ENCODE measurements at regions not wholly inside any gene's neighbourhood (a gene's known extent, or its start where the extent isn't known, plus 50 kb on each side); places are given as distances from the start of the nearest gene placed in this dataset.
A peak's percentile ranks its signal among the peaks of the same experiment; 100 is the strongest.

DNA sequence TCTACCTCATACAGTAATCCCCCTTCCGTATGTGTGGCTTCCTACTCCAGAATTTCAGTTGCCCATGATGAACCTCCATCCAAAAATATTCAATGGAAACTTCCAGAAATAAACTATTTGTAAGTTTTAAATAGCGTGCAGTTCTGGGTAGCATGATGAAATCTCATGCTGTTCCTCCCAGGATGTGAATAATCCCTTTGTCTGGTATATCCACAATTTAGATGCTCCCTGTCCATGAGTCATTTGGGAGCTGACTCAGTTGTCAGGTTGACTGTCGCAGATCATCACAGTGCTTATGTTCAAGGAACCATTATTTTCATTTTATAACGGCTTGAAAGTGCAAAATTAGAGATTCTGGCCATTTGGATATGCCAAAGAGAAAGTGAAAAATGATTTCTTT, 290.1 kb upstream of the CDH9 start:
- peak overlapping the region; percentile 45; the same call in 1 of the 2 replicates for H3K9ac ChIP-seq
- 9% methylated on average over 4 of the region's 4 CpGs for WGBS (ENCODE audit: low lambda C conversion rate)

DNA sequence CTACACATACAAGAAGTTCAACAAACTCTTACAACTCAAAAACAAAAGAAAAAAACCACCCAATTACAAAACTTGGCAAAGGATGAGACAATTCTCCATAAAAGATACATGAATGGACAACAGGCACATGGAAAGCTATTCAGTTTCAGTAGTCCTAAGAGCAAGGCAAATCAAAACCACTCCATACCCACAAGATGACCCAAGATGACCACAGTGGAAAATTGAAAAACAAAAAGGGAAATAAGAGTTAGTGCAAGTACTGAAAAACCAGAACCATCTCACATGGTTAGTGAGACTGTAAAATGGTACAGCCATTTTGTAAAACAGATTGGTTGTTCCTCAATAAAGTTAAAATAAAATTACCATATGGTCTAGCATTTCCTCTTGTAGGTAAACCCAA, 287.1 kb upstream of the CDH9 start:
- Histone ChIP-seq H3K4me1 (ENCODE audit: control insufficient read depth in 1 of 2, insufficient read depth in 2 of 2, low read depth in 1 of 2, low read length in 1 of 2) (no peaks in the 10 kb centered on the region; a peak in 2 of 4 replicates), H3F3A (replicated peaks; ENCODE audit: insufficient read depth) (peaks cover 13% of the 10 kb centered on the region), H2AFZ (ENCODE audit: low read depth) (peak overlapping the region; percentile 54), H3K9ac (no peak overlapping the region), H3K4me3 (ENCODE audit: low read depth in 2 of 2, low read length in 1 of 2) (no peak overlapping the region), H3K9me3 (no peaks in the 10 kb centered on the region), H3K36me3 (replicated peaks in 1 of 2; ENCODE audit: control insufficient read depth in 1 of 2, insufficient read depth in 2 of 2, low read length in 1 of 2) (no peaks in the 10 kb centered on the region), H3K27ac (ENCODE audit: low read depth in 2 of 2, low read length in 1 of 2) (no peak overlapping the region), H3K27me3 (ENCODE audit: insufficient read depth) (no peaks in the 10 kb centered on the region), H4K20me1 (ENCODE audit: insufficient read depth) (no peaks in the 10 kb centered on the region), H3K4me2 (no peak overlapping the region), H3K9me2 (peaks cover 3% of the 10 kb centered on the region; the same call in 1 of the 2 replicates), H3K79me2 (ENCODE audit: insufficient read depth) (no peaks in the 10 kb centered on the region)
- ChIA-PET CTCF (interaction anchor here (2.4 kb wide), 1 partner anchor 11 kb away, joined by 5 read pairs; no protein-coding TSS in a partner anchor), POLR2A (no interaction called here)
- no peak for DNase-seq
- TF ChIP-seq TEAD4 (IDR thresholded peaks at IDR 0.05; ENCODE audit: borderline replicate concordance, insufficient read depth) (no peak), NRF1 (IDR thresholded peaks at IDR 0.05; ENCODE audit: low read depth, low read length) (no peak), YY1 (IDR thresholded peaks at IDR 0.05; ENCODE audit: low read depth) (no peak), MEF2A (IDR thresholded peaks at IDR 0.05; ENCODE audit: borderline replicate concordance, low read depth) (no peak), SMC3 (IDR thresholded peaks at IDR 0.05; ENCODE audit: low read depth, low read length) (no peak), ELF1 (IDR thresholded peaks at IDR 0.05) (no peak), POLR2AphosphoS5 (IDR thresholded peaks at IDR 0.05; ENCODE audit: low read depth, low read length) (no peak), EP300 (IDR thresholded peaks at IDR 0.05; ENCODE audit: borderline replicate concordance in 1 of 2, low read depth in 1 of 2, low read length in 1 of 2) (no peak)
- TF ChIP-seq, protein P1, sequence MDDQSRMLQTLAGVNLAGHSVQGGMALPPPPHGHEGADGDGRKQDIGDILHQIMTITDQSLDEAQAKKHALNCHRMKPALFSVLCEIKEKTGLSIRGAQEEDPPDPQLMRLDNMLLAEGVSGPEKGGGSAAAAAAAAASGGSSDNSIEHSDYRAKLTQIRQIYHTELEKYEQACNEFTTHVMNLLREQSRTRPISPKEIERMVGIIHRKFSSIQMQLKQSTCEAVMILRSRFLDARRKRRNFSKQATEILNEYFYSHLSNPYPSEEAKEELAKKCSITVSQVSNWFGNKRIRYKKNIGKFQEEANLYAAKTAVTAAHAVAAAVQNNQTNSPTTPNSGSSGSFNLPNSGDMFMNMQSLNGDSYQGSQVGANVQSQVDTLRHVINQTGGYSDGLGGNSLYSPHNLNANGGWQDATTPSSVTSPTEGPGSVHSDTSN (IDR thresholded peaks at IDR 0.05): no peak
- TF ChIP-seq, protein P2, sequence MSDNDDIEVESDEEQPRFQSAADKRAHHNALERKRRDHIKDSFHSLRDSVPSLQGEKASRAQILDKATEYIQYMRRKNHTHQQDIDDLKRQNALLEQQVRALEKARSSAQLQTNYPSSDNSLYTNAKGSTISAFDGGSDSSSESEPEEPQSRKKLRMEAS (IDR thresholded peaks at IDR 0.05; ENCODE audit: low read depth): no peak
- TF ChIP-seq, protein P3, sequence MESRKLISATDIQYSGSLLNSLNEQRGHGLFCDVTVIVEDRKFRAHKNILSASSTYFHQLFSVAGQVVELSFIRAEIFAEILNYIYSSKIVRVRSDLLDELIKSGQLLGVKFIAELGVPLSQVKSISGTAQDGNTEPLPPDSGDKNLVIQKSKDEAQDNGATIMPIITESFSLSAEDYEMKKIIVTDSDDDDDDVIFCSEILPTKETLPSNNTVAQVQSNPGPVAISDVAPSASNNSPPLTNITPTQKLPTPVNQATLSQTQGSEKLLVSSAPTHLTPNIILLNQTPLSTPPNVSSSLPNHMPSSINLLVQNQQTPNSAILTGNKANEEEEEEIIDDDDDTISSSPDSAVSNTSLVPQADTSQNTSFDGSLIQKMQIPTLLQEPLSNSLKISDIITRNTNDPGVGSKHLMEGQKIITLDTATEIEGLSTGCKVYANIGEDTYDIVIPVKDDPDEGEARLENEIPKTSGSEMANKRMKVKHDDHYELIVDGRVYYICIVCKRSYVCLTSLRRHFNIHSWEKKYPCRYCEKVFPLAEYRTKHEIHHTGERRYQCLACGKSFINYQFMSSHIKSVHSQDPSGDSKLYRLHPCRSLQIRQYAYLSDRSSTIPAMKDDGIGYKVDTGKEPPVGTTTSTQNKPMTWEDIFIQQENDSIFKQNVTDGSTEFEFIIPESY (IDR thresholded peaks at IDR 0.05; ENCODE audit: borderline replicate concordance, low read depth): no peak
- TF ChIP-seq, protein P4, sequence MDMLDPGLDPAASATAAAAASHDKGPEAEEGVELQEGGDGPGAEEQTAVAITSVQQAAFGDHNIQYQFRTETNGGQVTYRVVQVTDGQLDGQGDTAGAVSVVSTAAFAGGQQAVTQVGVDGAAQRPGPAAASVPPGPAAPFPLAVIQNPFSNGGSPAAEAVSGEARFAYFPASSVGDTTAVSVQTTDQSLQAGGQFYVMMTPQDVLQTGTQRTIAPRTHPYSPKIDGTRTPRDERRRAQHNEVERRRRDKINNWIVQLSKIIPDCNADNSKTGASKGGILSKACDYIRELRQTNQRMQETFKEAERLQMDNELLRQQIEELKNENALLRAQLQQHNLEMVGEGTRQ (IDR thresholded peaks at IDR 0.05; ENCODE audit: borderline replicate concordance, low read depth, low read length): no peak

More for the DNA sequence above, 290.1 kb upstream of the CDH9 start:
- Histone ChIP-seq H3K9me3 (no peaks in the 10 kb centered on the region), H2AFZ (ENCODE audit: low read depth) (peak overlapping the region; percentile 57), H3K9me2 (no peaks in the 10 kb centered on the region), H3F3A (replicated peaks; ENCODE audit: insufficient read depth) (peaks cover 19% of the 10 kb centered on the region), H3K27me3 (ENCODE audit: insufficient read depth) (no peaks in the 10 kb centered on the region), H3K4me3 (ENCODE audit: low read depth in 2 of 2, low read length in 1 of 2) (peak overlapping the region in 1 of 2 experiments; percentile 11; a peak in 1 of 4 replicates), H3K79me2 (ENCODE audit: insufficient read depth) (no peaks in the 10 kb centered on the region), H3K4me1 (ENCODE audit: control insufficient read depth in 1 of 2, insufficient read depth in 2 of 2, low read depth in 1 of 2, low read length in 1 of 2) (no peaks in the 10 kb centered on the region; a peak in 2 of 4 replicates), H3K4me2 (peak overlapping the region; percentile 41), H4K20me1 (ENCODE audit: insufficient read depth) (no peaks in the 10 kb centered on the region), H3K36me3 (replicated peaks in 1 of 2; ENCODE audit: control insufficient read depth in 1 of 2, insufficient read depth in 2 of 2, low read length in 1 of 2) (no peaks in the 10 kb centered on the region), H3K27ac (ENCODE audit: low read depth in 2 of 2, low read length in 1 of 2) (peak overlapping the region in 1 of 2 experiments; percentile 91; a peak in 2 of 4 replicates)
- ChIA-PET POLR2A (no interaction called here), CTCF (no interaction called here)
- TF ChIP-seq, protein P2 (IDR thresholded peaks at IDR 0.05; ENCODE audit: low read depth): peak; percentile 69; the same call in 1 of the 2 replicates
- TF ChIP-seq JUND (IDR thresholded peaks at IDR 0.05): peak; percentile 90
- TF ChIP-seq EP300 (IDR thresholded peaks at IDR 0.05; ENCODE audit: borderline replicate concordance in 1 of 2, low read depth in 1 of 2, low read length in 1 of 2): peak in 1 of 2 experiments; percentile 51; a peak in 1 of 4 replicates
- peak; percentile 93 for TF ChIP-seq FOSL2 (IDR thresholded peaks at IDR 0.05; ENCODE audit: borderline replicate concordance, low read depth)
- peak; percentile 65 for TF ChIP-seq TCF12 (IDR thresholded peaks at IDR 0.05)
- TF ChIP-seq, protein P1 (IDR thresholded peaks at IDR 0.05): peak; percentile 77
- TF ChIP-seq SIN3A (IDR thresholded peaks at IDR 0.05; ENCODE audit: borderline replicate concordance, low read depth, low read length): no peak
- TF ChIP-seq, protein P5, sequence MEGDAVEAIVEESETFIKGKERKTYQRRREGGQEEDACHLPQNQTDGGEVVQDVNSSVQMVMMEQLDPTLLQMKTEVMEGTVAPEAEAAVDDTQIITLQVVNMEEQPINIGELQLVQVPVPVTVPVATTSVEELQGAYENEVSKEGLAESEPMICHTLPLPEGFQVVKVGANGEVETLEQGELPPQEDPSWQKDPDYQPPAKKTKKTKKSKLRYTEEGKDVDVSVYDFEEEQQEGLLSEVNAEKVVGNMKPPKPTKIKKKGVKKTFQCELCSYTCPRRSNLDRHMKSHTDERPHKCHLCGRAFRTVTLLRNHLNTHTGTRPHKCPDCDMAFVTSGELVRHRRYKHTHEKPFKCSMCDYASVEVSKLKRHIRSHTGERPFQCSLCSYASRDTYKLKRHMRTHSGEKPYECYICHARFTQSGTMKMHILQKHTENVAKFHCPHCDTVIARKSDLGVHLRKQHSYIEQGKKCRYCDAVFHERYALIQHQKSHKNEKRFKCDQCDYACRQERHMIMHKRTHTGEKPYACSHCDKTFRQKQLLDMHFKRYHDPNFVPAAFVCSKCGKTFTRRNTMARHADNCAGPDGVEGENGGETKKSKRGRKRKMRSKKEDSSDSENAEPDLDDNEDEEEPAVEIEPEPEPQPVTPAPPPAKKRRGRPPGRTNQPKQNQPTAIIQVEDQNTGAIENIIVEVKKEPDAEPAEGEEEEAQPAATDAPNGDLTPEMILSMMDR (IDR thresholded peaks at IDR 0.05): no peak
- DNase-seq: no peak

Data from SK-N-SH (cell line).